ENCODE measurements at regions not wholly inside any gene's neighbourhood (a gene's known extent, or its start where the extent isn't known, plus 50 kb on each side); places are given as distances from the start of the nearest gene placed in this dataset.

DNA sequence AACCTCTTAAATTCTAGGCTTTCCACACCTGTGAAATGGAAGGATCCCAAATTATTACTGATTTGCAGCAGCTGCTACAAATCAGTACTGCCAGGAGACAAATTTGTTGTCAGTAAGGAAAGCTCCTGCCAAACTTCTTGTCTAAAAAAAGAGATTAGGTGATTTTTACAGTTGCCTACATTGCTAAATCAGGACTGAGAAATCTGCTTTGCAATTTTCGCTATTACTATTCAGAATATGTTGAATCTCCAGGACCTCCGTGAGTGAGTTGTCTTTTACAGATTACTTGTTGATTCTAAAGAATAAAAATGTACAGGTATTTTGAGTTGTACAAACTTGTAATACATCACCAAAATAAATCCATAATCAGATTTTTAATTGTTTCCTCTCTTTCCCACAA, 1815.9 kb downstream of the PCDH9 start:
- TF ChIP-seq CREB1 (IDR thresholded peaks at IDR 0.05; ENCODE audit: low read depth) = no peak
- TF ChIP-seq EP300 (IDR thresholded peaks at IDR 0.05; ENCODE audit: borderline replicate concordance) = no peak
- no peak for TF ChIP-seq YY1 (IDR thresholded peaks at IDR 0.05; ENCODE audit: low read depth)
- TF ChIP-seq, protein P1, sequence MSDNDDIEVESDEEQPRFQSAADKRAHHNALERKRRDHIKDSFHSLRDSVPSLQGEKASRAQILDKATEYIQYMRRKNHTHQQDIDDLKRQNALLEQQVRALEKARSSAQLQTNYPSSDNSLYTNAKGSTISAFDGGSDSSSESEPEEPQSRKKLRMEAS (IDR thresholded peaks at IDR 0.05) = no peak
- no peak for TF ChIP-seq TEAD4 (IDR thresholded peaks at IDR 0.05)
- TF ChIP-seq EGR1 (IDR thresholded peaks at IDR 0.05) = no peak
- TF ChIP-seq RAD21 (IDR thresholded peaks at IDR 0.05; ENCODE audit: low read depth) = no peak
- no peak for TF ChIP-seq CEBPB (IDR thresholded peaks at IDR 0.05)
- TF ChIP-seq NFIC (IDR thresholded peaks at IDR 0.05) = no peak
- no peak for TF ChIP-seq FOXM1 (IDR thresholded peaks at IDR 0.05; ENCODE audit: borderline replicate concordance, low read depth)
- no peak for TF ChIP-seq TAF1 (IDR thresholded peaks at IDR 0.05; ENCODE audit: low read depth)
- TF ChIP-seq TCF12 (IDR thresholded peaks at IDR 0.05; ENCODE audit: low read depth) = no peak
- TF ChIP-seq, protein P2, sequence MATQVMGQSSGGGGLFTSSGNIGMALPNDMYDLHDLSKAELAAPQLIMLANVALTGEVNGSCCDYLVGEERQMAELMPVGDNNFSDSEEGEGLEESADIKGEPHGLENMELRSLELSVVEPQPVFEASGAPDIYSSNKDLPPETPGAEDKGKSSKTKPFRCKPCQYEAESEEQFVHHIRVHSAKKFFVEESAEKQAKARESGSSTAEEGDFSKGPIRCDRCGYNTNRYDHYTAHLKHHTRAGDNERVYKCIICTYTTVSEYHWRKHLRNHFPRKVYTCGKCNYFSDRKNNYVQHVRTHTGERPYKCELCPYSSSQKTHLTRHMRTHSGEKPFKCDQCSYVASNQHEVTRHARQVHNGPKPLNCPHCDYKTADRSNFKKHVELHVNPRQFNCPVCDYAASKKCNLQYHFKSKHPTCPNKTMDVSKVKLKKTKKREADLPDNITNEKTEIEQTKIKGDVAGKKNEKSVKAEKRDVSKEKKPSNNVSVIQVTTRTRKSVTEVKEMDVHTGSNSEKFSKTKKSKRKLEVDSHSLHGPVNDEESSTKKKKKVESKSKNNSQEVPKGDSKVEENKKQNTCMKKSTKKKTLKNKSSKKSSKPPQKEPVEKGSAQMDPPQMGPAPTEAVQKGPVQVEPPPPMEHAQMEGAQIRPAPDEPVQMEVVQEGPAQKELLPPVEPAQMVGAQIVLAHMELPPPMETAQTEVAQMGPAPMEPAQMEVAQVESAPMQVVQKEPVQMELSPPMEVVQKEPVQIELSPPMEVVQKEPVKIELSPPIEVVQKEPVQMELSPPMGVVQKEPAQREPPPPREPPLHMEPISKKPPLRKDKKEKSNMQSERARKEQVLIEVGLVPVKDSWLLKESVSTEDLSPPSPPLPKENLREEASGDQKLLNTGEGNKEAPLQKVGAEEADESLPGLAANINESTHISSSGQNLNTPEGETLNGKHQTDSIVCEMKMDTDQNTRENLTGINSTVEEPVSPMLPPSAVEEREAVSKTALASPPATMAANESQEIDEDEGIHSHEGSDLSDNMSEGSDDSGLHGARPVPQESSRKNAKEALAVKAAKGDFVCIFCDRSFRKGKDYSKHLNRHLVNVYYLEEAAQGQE (IDR thresholded peaks at IDR 0.05; ENCODE audit: low read depth) = no peak
- TF ChIP-seq, protein P3, sequence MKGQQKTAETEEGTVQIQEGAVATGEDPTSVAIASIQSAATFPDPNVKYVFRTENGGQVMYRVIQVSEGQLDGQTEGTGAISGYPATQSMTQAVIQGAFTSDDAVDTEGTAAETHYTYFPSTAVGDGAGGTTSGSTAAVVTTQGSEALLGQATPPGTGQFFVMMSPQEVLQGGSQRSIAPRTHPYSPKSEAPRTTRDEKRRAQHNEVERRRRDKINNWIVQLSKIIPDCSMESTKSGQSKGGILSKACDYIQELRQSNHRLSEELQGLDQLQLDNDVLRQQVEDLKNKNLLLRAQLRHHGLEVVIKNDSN (IDR thresholded peaks at IDR 0.05) = no peak
- no peak for TF ChIP-seq ZBTB7A (IDR thresholded peaks at IDR 0.05; ENCODE audit: low read depth)

DNA sequence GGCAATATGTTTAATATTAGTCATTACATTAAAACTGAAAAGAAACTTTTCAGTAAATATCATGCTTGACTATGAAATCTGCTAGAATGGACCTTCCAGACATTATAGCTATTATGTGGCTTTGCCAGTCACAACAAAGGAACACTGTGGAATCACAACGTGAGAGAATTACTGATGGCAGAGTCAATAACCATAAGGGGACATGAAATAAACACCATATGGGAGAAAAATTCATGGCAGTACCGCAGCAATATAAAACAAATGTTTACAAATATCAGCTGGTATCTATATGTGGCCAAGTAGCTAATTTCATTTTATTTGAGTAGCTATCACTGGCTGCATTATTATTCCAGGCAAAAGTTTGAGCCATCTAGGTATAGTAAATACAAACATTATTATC, 1818.6 kb downstream of the PCDH9 start:
- TF ChIP-seq YY1 (IDR thresholded peaks at IDR 0.05; ENCODE audit: low read depth) (no peak), TCF12 (IDR thresholded peaks at IDR 0.05; ENCODE audit: low read depth) (no peak), CREB1 (IDR thresholded peaks at IDR 0.05; ENCODE audit: low read depth) (no peak), TEAD4 (IDR thresholded peaks at IDR 0.05) (no peak), CEBPB (IDR thresholded peaks at IDR 0.05) (no peak), ZBTB7A (IDR thresholded peaks at IDR 0.05; ENCODE audit: low read depth) (no peak), FOXM1 (IDR thresholded peaks at IDR 0.05; ENCODE audit: borderline replicate concordance, low read depth) (no peak)
- TF ChIP-seq, protein P2 (IDR thresholded peaks at IDR 0.05; ENCODE audit: low read depth) = no peak

DNA sequence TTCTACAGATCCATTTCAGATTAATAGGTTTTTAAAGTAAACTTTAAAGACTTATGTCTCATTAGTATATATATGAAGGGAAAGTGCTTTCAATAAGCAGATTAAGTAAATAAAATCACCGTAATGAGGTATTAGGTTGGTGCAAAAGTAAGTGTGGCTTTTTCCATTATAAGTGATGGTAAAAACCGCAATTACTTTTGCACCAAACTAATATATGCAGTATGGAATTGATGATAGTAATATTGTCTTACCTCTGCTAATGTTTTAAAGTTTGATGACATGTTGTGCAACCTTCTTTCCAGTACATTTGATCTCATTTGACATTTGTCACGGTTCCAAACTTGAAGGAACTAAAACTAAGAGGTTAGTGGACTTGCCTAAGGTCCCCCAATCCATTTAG, 1819.3 kb downstream of the PCDH9 start:
- TF ChIP-seq TCF12 (IDR thresholded peaks at IDR 0.05; ENCODE audit: low read depth) = no peak
- TF ChIP-seq, protein P2 (IDR thresholded peaks at IDR 0.05; ENCODE audit: low read depth) = no peak
- TF ChIP-seq CREB1 (IDR thresholded peaks at IDR 0.05; ENCODE audit: low read depth) = no peak
- TF ChIP-seq TAF1 (IDR thresholded peaks at IDR 0.05; ENCODE audit: low read depth) = no peak
- TF ChIP-seq FOXM1 (IDR thresholded peaks at IDR 0.05; ENCODE audit: borderline replicate concordance, low read depth) = no peak

DNA sequence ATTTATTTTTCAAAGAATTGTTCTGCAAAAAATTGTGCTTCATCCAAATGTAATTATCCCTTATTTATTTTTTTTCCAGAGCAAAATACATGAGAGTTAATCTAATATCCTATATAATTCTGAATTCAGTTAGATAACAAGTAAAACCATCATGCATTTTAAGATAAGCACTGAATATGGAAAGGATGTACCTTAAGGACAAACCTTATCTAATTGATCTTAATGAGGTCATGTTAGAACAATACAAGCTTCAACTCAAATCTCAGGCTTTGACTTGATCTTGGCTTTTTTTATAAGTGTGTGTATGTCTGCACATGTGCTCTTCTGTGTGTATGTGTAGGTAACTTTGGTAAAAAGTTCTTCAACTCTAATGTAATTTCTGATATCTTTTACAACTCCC, 1828.8 kb downstream of the PCDH9 start:
- no peak for TF ChIP-seq RAD21 (IDR thresholded peaks at IDR 0.05; ENCODE audit: low read depth)
- no peak for TF ChIP-seq ZBTB7A (IDR thresholded peaks at IDR 0.05; ENCODE audit: low read depth)
- no peak for TF ChIP-seq EGR1 (IDR thresholded peaks at IDR 0.05)
- no peak for TF ChIP-seq YY1 (IDR thresholded peaks at IDR 0.05; ENCODE audit: low read depth)
- TF ChIP-seq, protein P3 (IDR thresholded peaks at IDR 0.05) = no peak
- TF ChIP-seq TAF1 (IDR thresholded peaks at IDR 0.05; ENCODE audit: low read depth) = no peak
- TF ChIP-seq EP300 (IDR thresholded peaks at IDR 0.05; ENCODE audit: borderline replicate concordance) = no peak
- TF ChIP-seq CREB1 (IDR thresholded peaks at IDR 0.05; ENCODE audit: low read depth) = no peak
- TF ChIP-seq, protein P2 (IDR thresholded peaks at IDR 0.05; ENCODE audit: low read depth) = no peak
- TF ChIP-seq, protein P1 (IDR thresholded peaks at IDR 0.05) = no peak
- TF ChIP-seq FOXM1 (IDR thresholded peaks at IDR 0.05; ENCODE audit: borderline replicate concordance, low read depth) = no peak
- no peak for TF ChIP-seq CEBPB (IDR thresholded peaks at IDR 0.05)
- TF ChIP-seq TEAD4 (IDR thresholded peaks at IDR 0.05) = no peak
- TF ChIP-seq NFIC (IDR thresholded peaks at IDR 0.05) = no peak
- no peak for TF ChIP-seq TCF12 (IDR thresholded peaks at IDR 0.05; ENCODE audit: low read depth)
